GM19238 (cell line): ENCODE measurements at regions not wholly inside any gene's neighbourhood (a gene's known extent, or its start where the extent isn't known, plus 50 kb on each side); places are given as distances from the start of the nearest gene placed in this dataset.
"Not testable (repeated sequence)": the region's sequence is repeated elsewhere in the genome, so short reads cannot be mapped to it uniquely, and the experiment has no call there.

Source experiments
- DNase-seq: peaks from one replicate; pipeline ENCODE4 v3.0.0; 2011; ENCODE audit warnings: low spot score; ENCODE audit not compliant: insufficient read length

- DNase-seq: no peak
Measured at GRCh38 chr2:4900861-4901770, 791.1 kb upstream of the SOX11 start.

GRCh38 chr2:4903656-4904348 is 788.4 kb upstream of the SOX11 start:
- DNase-seq: no peak

- no peak for DNase-seq
Measured at GRCh38 chr2:4908461-4908860, 783.7 kb upstream of the SOX11 start.

GRCh38 chr2:4909346-4910009 is 782.7 kb upstream of the SOX11 start:
- no peak for DNase-seq

- no peak for DNase-seq
Measured at GRCh38 chr2:4914036-4914435, 778.1 kb upstream of the SOX11 start.

GRCh38 chr2:4914551-4914950 is 777.6 kb upstream of the SOX11 start:
- DNase-seq: no peak

- no peak for DNase-seq
Measured at GRCh38 chr2:4915357-4915756, 776.8 kb upstream of the SOX11 start.

- DNase-seq: no peak
Measured at GRCh38 chr2:4916094-4916493, 776.1 kb upstream of the SOX11 start.

GRCh38 chr2:4930704-4931103 is 761.5 kb upstream of the SOX11 start:
- no peak for DNase-seq

- no peak for DNase-seq
Measured at GRCh38 chr2:4931721-4932365, 760.3 kb upstream of the SOX11 start.

GRCh38 chr2:4935291-4935690 is 756.9 kb upstream of the SOX11 start:
- DNase-seq: not testable (repeated sequence)

- no peak for DNase-seq
Measured at GRCh38 chr2:4937550-4937949, 754.6 kb upstream of the SOX11 start.

GRCh38 chr2:4938206-4938605 is 754.0 kb upstream of the SOX11 start:
- no peak for DNase-seq

GRCh38 chr2:4942441-4942840 is 749.7 kb upstream of the SOX11 start:
- no peak for DNase-seq

- DNase-seq: no peak
Measured at GRCh38 chr2:4947911-4948310, 744.3 kb upstream of the SOX11 start.

GRCh38 chr2:4951368-4951767 is 740.8 kb upstream of the SOX11 start:
- no peak for DNase-seq

GRCh38 chr2:4959219-4959618 is 733.0 kb upstream of the SOX11 start:
- DNase-seq: no peak

GRCh38 chr2:4962419-4962818 is 729.8 kb upstream of the SOX11 start:
- DNase-seq: no peak

GRCh38 chr2:4963106-4963505 is 729.1 kb upstream of the SOX11 start:
- DNase-seq: no peak

- DNase-seq: no peak
Measured at GRCh38 chr2:4964001-4964540, 728.1 kb upstream of the SOX11 start.

GRCh38 chr2:4964579-4964978 is 727.6 kb upstream of the SOX11 start:
- DNase-seq: no peak
